DMS153 (cell line): ENCODE measurements at regions not wholly inside any gene's neighbourhood (a gene's known extent, or its start where the extent isn't known, plus 50 kb on each side); places are given as distances from the start of the nearest gene placed in this dataset.
A peak's percentile ranks its signal among the peaks of the same experiment; 100 is the strongest.
"Not testable (repeated sequence)": the region's sequence is repeated elsewhere in the genome, so short reads cannot be mapped to it uniquely, and the experiment has no call there.

Source experiments
- DNase-seq: peaks from one replicate; lab custom pipeline; 2025; lab: John Stamatoyannopoulos, UW

- no peak for DNase-seq
Measured at GRCh38 chr7:119105381-119105780, 880.9 kb downstream of the ANKRD7 start.

GRCh38 chr7:119123326-119123725, 898.8 kb downstream of the ANKRD7 start:
- no peak for DNase-seq

- no peak for DNase-seq
Measured at GRCh38 chr7:119127706-119128105, 903.2 kb downstream of the ANKRD7 start.

GRCh38 chr7:119132436-119132835, 907.9 kb downstream of the ANKRD7 start:
- no peak for DNase-seq

GRCh38 chr7:119167431-119167830, 942.9 kb downstream of the ANKRD7 start:
- no peak for DNase-seq

- no peak for DNase-seq
Measured at GRCh38 chr7:119172043-119172442, 947.5 kb downstream of the ANKRD7 start.

- DNase-seq = peak; percentile 62
Measured at GRCh38 chr7:119175911-119176627, 951.6 kb downstream of the ANKRD7 start.

- no peak for DNase-seq
Measured at GRCh38 chr7:119177863-119178262, 953.4 kb downstream of the ANKRD7 start.

GRCh38 chr7:119184124-119184788, 959.8 kb downstream of the ANKRD7 start:
- no peak for DNase-seq

GRCh38 chr7:119196183-119196582, 971.7 kb downstream of the ANKRD7 start:
- DNase-seq = no peak

GRCh38 chr7:119197172-119197876, 972.8 kb downstream of the ANKRD7 start:
- no peak for DNase-seq

- peak; percentile 50 for DNase-seq
Measured at GRCh38 chr7:119197877-119198527, 973.5 kb downstream of the ANKRD7 start.

- no peak for DNase-seq
Measured at GRCh38 chr7:119219663-119220062, 995.2 kb downstream of the ANKRD7 start.

- no peak for DNase-seq
Measured at GRCh38 chr7:119223930-119224329, 999.4 kb downstream of the ANKRD7 start.

- no peak for DNase-seq
Measured at GRCh38 chr7:119228482-119228881, 1004.0 kb downstream of the ANKRD7 start.

GRCh38 chr7:119232091-119232490, 1007.6 kb downstream of the ANKRD7 start:
- DNase-seq = no peak

- DNase-seq = no peak
Measured at GRCh38 chr7:119233015-119233414, 1008.5 kb downstream of the ANKRD7 start.

- DNase-seq = no peak
Measured at GRCh38 chr7:119252962-119253361, 1020.0 kb upstream of the KCND2 start.

GRCh38 chr7:119254742-119255141, 1018.2 kb upstream of the KCND2 start:
- DNase-seq = no peak

- DNase-seq = no peak
Measured at GRCh38 chr7:119256001-119256400, 1017.0 kb upstream of the KCND2 start.

GRCh38 chr7:119256446-119257131, 1016.4 kb upstream of the KCND2 start:
- peak; percentile 40 for DNase-seq

- DNase-seq = not testable (repeated sequence)
Measured at GRCh38 chr7:119266790-119267189, 1006.2 kb upstream of the KCND2 start.
